GM10248 (cell line): ENCODE measurements at regions not wholly inside any gene's neighbourhood (a gene's known extent, or its start where the extent isn't known, plus 50 kb on each side); places are given as distances from the start of the nearest gene placed in this dataset.

Source experiments
- CTCF ChIA-PET: fragments of 300-600 bp; sonication (Branson Sonifier 250); formaldehyde crosslinking; extraction: SDS; loops from one replicate; lab custom pipeline; 2021; ENCODE audit warnings: antibody characterized with exemption; lab: Yijun Ruan, JAX
- POLR2A ChIA-PET: fragments of 350-650 bp; sonication (Branson Sonifier 250); formaldehyde crosslinking; extraction: SDS; loops from one replicate; lab custom pipeline; 2020; ENCODE audit warnings: antibody characterized with exemption; lab: Yijun Ruan, JAX
- DNase-seq: peaks from one replicate; pipeline ENCODE4 v3.0.0; 2012; ENCODE audit errors: extremely low spot score
- TF ChIP-seq, protein P1 (sequence below): IDR thresholded peaks from 2 replicates; pipeline ENCODE4 v1.5.1; 2012; ENCODE audit warnings: mild to moderate bottlenecking, low read depth; ENCODE audit errors: extremely low read depth, missing control alignments, control extremely low read depth

DNA sequence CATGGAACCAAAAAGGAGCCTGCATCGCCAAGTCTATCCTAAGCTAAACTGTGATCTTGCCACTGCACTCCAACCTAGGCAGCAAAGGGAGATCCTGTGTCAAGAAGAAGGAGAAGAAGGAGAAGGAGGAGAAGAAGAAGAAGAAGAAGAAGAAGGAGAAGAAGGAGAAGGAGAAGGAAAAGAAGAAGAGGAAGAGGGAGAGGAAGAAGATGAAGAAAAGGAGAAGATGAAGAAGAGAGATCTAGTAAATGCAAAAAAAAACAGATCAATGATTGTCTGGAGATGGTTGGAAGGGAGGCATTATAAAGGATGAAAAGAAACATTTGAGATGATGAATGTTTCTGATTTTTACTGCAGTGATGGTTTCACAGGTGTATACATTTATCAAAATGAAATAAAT lies 1629.0 kb upstream of the PIK3C3 start:
- ChIA-PET POLR2A (no interaction called here), CTCF (no interaction called here)
- DNase-seq: no peak
- TF ChIP-seq, protein P1, sequence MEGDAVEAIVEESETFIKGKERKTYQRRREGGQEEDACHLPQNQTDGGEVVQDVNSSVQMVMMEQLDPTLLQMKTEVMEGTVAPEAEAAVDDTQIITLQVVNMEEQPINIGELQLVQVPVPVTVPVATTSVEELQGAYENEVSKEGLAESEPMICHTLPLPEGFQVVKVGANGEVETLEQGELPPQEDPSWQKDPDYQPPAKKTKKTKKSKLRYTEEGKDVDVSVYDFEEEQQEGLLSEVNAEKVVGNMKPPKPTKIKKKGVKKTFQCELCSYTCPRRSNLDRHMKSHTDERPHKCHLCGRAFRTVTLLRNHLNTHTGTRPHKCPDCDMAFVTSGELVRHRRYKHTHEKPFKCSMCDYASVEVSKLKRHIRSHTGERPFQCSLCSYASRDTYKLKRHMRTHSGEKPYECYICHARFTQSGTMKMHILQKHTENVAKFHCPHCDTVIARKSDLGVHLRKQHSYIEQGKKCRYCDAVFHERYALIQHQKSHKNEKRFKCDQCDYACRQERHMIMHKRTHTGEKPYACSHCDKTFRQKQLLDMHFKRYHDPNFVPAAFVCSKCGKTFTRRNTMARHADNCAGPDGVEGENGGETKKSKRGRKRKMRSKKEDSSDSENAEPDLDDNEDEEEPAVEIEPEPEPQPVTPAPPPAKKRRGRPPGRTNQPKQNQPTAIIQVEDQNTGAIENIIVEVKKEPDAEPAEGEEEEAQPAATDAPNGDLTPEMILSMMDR: no peak

DNA sequence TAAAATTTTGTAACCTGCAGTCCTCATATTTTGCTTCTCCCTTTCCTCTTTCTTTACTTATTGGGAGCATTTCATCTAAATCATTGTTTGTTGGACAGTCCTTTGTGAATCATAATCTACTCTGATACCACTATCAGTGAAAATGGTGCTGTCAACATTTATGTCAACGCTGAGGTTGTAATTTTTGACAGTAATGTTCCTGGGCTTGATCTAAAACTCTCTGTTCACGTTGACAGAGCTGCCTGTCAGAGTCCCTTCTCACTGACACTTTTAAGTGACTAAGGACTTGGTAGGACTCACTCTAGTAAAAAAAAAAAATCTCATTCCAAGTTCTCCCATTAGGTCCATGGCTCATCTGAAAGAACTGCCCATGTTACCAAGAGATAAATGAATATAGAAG lies 1640.8 kb upstream of the PIK3C3 start:
- DNase-seq: no peak
- ChIA-PET POLR2A (no interaction called here), CTCF (no interaction called here)
- TF ChIP-seq, protein P1: no peak

DNA sequence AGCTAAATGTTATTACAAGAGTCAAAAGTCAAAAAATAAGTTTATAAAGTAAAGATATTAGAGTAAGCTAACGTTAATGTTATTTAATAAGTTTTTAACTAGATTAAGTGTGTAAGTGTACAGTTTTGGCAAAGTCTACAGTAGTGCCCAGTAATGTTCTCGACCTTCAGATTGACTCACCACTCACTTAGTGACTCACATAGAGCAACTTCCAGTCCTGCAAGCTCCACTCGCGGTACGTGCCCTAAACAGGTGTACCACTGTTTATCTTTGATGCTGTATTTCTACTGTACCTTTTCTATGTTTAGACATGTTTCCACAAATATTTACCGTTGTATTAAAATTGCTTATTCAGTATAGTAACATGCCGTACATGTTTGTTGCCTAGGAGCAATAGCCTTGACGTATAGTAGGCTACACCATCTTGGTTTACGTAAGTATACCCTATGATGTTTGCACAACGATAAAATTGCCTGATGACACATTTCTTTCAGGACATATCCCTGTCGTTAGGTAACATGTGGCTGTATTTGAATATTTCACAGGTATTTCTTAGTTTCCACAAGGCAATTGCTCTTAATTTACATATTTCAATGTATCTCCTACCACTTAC lies 1641.9 kb upstream of the PIK3C3 start:
- CTCF ChIA-PET: no interaction called here
- POLR2A ChIA-PET: no interaction called here
- TF ChIP-seq, protein P1: no peak
- DNase-seq: no peak

DNA sequence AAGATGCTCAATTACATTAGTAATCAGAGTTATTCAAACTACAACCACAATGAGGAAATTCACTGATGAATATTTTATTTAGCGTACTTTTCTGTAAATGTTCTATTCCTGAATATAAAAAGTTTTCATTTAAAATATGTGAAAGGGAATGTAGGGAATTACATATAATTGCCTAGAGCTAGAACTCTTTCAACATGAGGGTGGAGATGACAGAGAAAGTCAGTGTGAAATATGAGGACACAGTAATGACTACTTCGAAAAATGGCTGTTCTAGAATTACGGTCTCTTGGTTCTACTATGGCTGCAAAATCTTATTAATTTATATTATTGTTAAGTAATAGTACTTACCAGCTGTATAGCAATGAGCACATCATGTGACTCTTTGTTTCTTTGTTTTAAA lies 1647.4 kb upstream of the PIK3C3 start:
- ChIA-PET CTCF (no interaction called here), POLR2A (no interaction called here)
- DNase-seq: no peak
- TF ChIP-seq, protein P1: no peak

DNA sequence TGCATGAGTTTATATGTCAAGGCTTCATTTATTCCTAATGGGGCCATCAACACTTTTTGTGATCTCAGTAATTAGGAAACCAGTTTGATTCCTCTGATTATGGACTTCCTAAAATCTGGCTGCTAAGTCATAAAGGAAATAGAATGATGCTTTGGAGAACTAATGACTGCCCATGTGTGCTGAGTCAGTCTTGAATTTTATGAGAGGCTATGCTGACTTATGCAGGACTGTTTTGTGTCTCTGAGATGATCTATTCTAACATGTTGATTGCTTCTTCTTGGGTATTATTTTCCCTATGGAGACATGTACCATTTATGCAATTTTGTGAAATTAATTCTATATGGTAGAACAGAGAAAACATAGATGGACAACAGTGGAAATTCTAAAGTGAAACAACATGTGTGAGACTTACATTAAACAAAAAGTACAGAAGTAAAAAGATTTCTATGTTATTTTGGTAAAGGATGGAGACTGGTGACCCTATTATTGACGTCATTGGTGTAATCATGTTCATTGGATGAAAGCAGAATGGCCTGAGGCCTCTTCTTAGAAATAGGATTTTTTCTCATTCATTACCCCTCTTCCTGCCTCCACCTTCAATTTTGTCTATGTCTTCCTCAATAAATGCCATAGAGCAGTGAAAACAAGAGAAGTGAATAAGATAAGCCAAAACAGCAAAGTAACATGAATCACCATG lies 1658.2 kb upstream of the PIK3C3 start:
- no peak for DNase-seq
- POLR2A ChIA-PET: no interaction called here
- CTCF ChIA-PET: no interaction called here
- TF ChIP-seq, protein P1: no peak

DNA sequence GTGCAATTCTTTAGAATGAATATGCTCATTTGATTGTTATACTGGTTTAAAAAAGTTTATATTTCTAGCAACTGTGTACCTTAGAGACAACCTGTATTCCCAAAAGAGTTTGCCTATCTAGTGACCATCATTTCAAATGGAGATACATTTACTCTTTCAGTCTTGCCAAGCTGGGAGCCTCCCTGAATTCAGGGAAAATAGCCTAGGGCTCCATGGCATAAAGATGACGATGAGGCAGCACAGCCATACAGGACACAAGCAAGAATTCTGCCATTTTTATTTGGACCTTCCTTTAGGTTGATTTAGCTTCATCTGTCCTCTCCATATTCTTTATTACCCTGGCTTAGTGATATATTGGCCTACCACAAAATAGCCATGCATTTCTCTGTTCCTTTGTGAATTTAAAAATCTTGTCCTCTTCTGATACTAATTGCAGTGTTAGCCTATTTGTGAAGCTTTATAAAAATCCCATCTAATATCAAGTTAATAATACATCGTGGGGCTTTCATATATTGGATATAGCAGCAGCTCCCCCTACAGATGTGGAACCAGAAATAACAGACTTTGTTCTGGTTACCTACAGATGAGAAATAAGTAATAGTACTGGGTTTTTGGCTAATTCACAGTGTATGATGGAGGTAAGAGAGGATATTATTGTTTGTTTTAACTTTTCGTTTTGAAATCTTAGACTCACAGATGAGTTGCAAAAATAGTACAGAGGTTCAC lies 1661.9 kb upstream of the PIK3C3 start:
- TF ChIP-seq, protein P1: peak; percentile 6
- CTCF ChIA-PET: no interaction called here
- DNase-seq: no peak
- POLR2A ChIA-PET: no interaction called here
